Mesothelial cell of epicardium (in vitro differentiated cells): ENCODE measurements at regions not wholly inside any gene's neighbourhood (a gene's known extent, or its start where the extent isn't known, plus 50 kb on each side); places are given as distances from the start of the nearest gene placed in this dataset.

Source experiments
- DNase-seq, 2 experiments: peaks; one replicate each; pipeline ENCODE4 v3.0.0; 2021; ENCODE audit warnings: low spot score in 2 of 2; ENCODE audit not compliant: unreplicated experiment in 2 of 2
- H3K27ac Mint-ChIP-seq: 2 replicates; pipeline ENCODE4 v1.8.0; 2021; ENCODE audit warnings: mixed read lengths
- H3K27me3 Mint-ChIP-seq: 2 replicates; pipeline ENCODE4 v1.8.0; 2021; ENCODE audit warnings: low read depth, mixed read lengths
- H3K36me3 Mint-ChIP-seq: 2 replicates; pipeline ENCODE4 v1.8.0; 2021; ENCODE audit warnings: mixed read lengths
- H3K4me1 Mint-ChIP-seq: 2 replicates; pipeline ENCODE4 v1.8.0; 2021; ENCODE audit warnings: mixed read lengths
- H3K4me3 Mint-ChIP-seq: 2 replicates; pipeline ENCODE4 v1.8.0; 2021; ENCODE audit warnings: mild to moderate bottlenecking, moderate library complexity, mixed read lengths
- H3K9me3 Mint-ChIP-seq: 2 replicates; pipeline ENCODE4 v1.8.0; 2021; ENCODE audit warnings: mixed read lengths
- CTCF ChIP-seq: fragments of 200-600 bp; sonication (generic); IDR thresholded peaks from one replicate; pipeline ENCODE4 v1.5.0; 2021; ENCODE audit warnings: antibody characterized with exemption; ENCODE audit not compliant: unreplicated experiment

- peaks cover 7% of the 10 kb centered on the region for H3K4me1 Mint-ChIP-seq
- H3K4me3 Mint-ChIP-seq = no peak overlapping the region
- no peak for DNase-seq
- H3K9me3 Mint-ChIP-seq = peaks cover 5% of the 10 kb centered on the region
- no peak for TF ChIP-seq CTCF
- no peak overlapping the region for H3K27ac Mint-ChIP-seq
- H3K27me3 Mint-ChIP-seq = peaks cover 3% of the 10 kb centered on the region
- H3K36me3 Mint-ChIP-seq = peaks cover 3% of the 10 kb centered on the region
Observed at GRCh38 chr9:86535406-86535915, 181.3 kb upstream of the TUT7 start.

GRCh38 chr9:86534572-86535258 lies 180.5 kb upstream of the TUT7 start:
- Mint-ChIP-seq H3K9me3 (peaks cover 5% of the 10 kb centered on the region), H3K27me3 (peaks cover 3% of the 10 kb centered on the region), H3K4me3 (no peak overlapping the region), H3K4me1 (peaks cover 11% of the 10 kb centered on the region), H3K27ac (no peak overlapping the region), H3K36me3 (peaks cover 3% of the 10 kb centered on the region)
- TF ChIP-seq CTCF = no peak
- no peak for DNase-seq

GRCh38 chr9:86531971-86532640 lies 177.9 kb upstream of the TUT7 start:
- H3K4me3 Mint-ChIP-seq = no peak overlapping the region
- H3K9me3 Mint-ChIP-seq = no peaks in the 10 kb centered on the region
- no peak overlapping the region for H3K27ac Mint-ChIP-seq
- no peak for DNase-seq
- no peak for TF ChIP-seq CTCF
- peaks cover 16% of the 10 kb centered on the region for H3K4me1 Mint-ChIP-seq
- no peaks in the 10 kb centered on the region for H3K36me3 Mint-ChIP-seq
- H3K27me3 Mint-ChIP-seq = peaks cover 13% of the 10 kb centered on the region

- peaks cover 21% of the 10 kb centered on the region for H3K4me1 Mint-ChIP-seq
- no peak for TF ChIP-seq CTCF
- H3K27ac Mint-ChIP-seq = no peak overlapping the region
- H3K36me3 Mint-ChIP-seq = no peaks in the 10 kb centered on the region
- no peak for DNase-seq
- H3K9me3 Mint-ChIP-seq = no peaks in the 10 kb centered on the region
- no peak overlapping the region for H3K4me3 Mint-ChIP-seq
- H3K27me3 Mint-ChIP-seq = peaks cover 18% of the 10 kb centered on the region
Observed at GRCh38 chr9:86531273-86531970, 177.2 kb upstream of the TUT7 start.

GRCh38 chr9:86529496-86530275 lies 175.5 kb upstream of the TUT7 start:
- H3K27me3 Mint-ChIP-seq = peaks cover 24% of the 10 kb centered on the region
- no peak for DNase-seq
- no peaks in the 10 kb centered on the region for H3K9me3 Mint-ChIP-seq
- no peaks in the 10 kb centered on the region for H3K36me3 Mint-ChIP-seq
- peaks cover 32% of the 10 kb centered on the region for H3K4me1 Mint-ChIP-seq
- H3K27ac Mint-ChIP-seq = no peak overlapping the region
- TF ChIP-seq CTCF = no peak
- no peak overlapping the region for H3K4me3 Mint-ChIP-seq
